ENCODE measurements at regions not wholly inside any gene's neighbourhood (a gene's known extent, or its start where the extent isn't known, plus 50 kb on each side); places are given as distances from the start of the nearest gene placed in this dataset.

GRCh38 chr3:190941694-190942260 lies 79.3 kb upstream of the GMNC start:
- TF ChIP-seq CTCF (IDR thresholded peaks at IDR 0.05) = no peak
- TF ChIP-seq EZH2 (IDR thresholded peaks at IDR 0.05) = no peak

Measured in neural progenitor cell (in vitro differentiated cells).